ENCODE measurements at regions not wholly inside any gene's neighbourhood (a gene's known extent, or its start where the extent isn't known, plus 50 kb on each side); places are given as distances from the start of the nearest gene placed in this dataset.

GRCh38 chr1:209116705-209117104, 466.8 kb upstream of the CAMK1G start:
- no peak for TF ChIP-seq PRDM2 (tag by site-specific recombination; IDR thresholded peaks at IDR 0.05; ENCODE audit: borderline replicate concordance)
- TF ChIP-seq, protein P1, sequence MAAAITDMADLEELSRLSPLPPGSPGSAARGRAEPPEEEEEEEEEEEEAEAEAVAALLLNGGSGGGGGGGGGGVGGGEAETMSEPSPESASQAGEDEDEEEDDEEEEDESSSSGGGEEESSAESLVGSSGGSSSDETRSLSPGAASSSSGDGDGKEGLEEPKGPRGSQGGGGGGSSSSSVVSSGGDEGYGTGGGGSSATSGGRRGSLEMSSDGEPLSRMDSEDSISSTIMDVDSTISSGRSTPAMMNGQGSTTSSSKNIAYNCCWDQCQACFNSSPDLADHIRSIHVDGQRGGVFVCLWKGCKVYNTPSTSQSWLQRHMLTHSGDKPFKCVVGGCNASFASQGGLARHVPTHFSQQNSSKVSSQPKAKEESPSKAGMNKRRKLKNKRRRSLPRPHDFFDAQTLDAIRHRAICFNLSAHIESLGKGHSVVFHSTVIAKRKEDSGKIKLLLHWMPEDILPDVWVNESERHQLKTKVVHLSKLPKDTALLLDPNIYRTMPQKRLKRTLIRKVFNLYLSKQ (tag by site-specific recombination; IDR thresholded peaks at IDR 0.05; ENCODE audit: borderline replicate concordance) = no peak
- TF ChIP-seq ZNF350 (tag by site-specific recombination; IDR thresholded peaks at IDR 0.05) = no peak
- no peak for TF ChIP-seq CTCF (tag by site-specific recombination; IDR thresholded peaks at IDR 0.05)
- TF ChIP-seq ZSCAN30 (tag by site-specific recombination; IDR thresholded peaks at IDR 0.05) = no peak
- no peak for TF ChIP-seq ZNF76 (tag by site-specific recombination; IDR thresholded peaks at IDR 0.05; ENCODE audit: borderline replicate concordance, low read depth)
- no peak for TF ChIP-seq ZBTB21 (tag by site-specific recombination; IDR thresholded peaks at IDR 0.05)
